Mammary epithelial cell (primary cell): ENCODE measurements at regions not wholly inside any gene's neighbourhood (a gene's known extent, or its start where the extent isn't known, plus 50 kb on each side); places are given as distances from the start of the nearest gene placed in this dataset.

Experiments used
- EZH2 ChIP-seq: IDR thresholded peaks from 2 replicates; pipeline ENCODE4 v1.6.1; 2012; ENCODE audit warnings: low read length, inconsistent platforms, borderline replicate concordance
- TF ChIP-seq, protein P1 (sequence below), 2 donors: IDR thresholded peaks in 1 of 2; conservative IDR thresholded peaks in 1 of 2; 2 replicates each; pipeline ENCODE4 v1.5.1; 2011 to 2012; ENCODE audit warnings: inconsistent platforms in 2 of 2, low read length in 2 of 2, mild to moderate bottlenecking in 2 of 2, control low read depth in 1 of 2, low read depth in 1 of 2; ENCODE audit not compliant: insufficient read depth in 1 of 2; ENCODE audit errors: extremely low read depth in 1 of 2

DNA sequence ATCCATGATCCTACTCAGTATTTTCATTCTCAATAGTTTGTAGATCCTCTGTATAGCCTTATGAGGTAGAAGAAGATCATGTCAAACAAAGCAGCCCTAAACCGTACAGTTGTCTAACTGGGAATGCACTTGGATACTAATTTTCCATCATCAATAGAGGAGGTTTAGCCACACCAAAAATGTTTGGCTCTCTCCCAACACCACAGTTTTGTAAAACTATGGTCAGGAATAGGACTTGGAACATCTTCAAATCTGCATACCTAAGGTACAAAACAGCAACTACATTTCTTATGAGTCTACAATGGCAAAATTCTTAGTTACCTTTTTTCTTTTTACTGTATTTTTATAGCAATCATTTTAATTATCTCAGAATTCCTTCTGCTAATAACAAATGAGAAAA is 1001.6 kb downstream of the ROBO2 start:
- TF ChIP-seq, protein P1, sequence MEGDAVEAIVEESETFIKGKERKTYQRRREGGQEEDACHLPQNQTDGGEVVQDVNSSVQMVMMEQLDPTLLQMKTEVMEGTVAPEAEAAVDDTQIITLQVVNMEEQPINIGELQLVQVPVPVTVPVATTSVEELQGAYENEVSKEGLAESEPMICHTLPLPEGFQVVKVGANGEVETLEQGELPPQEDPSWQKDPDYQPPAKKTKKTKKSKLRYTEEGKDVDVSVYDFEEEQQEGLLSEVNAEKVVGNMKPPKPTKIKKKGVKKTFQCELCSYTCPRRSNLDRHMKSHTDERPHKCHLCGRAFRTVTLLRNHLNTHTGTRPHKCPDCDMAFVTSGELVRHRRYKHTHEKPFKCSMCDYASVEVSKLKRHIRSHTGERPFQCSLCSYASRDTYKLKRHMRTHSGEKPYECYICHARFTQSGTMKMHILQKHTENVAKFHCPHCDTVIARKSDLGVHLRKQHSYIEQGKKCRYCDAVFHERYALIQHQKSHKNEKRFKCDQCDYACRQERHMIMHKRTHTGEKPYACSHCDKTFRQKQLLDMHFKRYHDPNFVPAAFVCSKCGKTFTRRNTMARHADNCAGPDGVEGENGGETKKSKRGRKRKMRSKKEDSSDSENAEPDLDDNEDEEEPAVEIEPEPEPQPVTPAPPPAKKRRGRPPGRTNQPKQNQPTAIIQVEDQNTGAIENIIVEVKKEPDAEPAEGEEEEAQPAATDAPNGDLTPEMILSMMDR (conservative IDR thresholded peaks at IDR 0.05 in 1 of 2, IDR thresholded peaks at IDR 0.05 in 1 of 2; ENCODE audit: extremely low read depth in 1 of 2, insufficient read depth in 1 of 2, low read depth in 1 of 2, low read length in 2 of 2), result no peak
- no peak for TF ChIP-seq EZH2
